ENCODE measurements at regions not wholly inside any gene's neighbourhood (a gene's known extent, or its start where the extent isn't known, plus 50 kb on each side); places are given as distances from the start of the nearest gene placed in this dataset.
A peak's percentile ranks its signal among the peaks of the same experiment; 100 is the strongest.
"Not testable (repeated sequence)": the region's sequence is repeated elsewhere in the genome, so short reads cannot be mapped to it uniquely, and the experiment has no call there.

- Histone ChIP-seq H3K9me3 (no peaks in the 10 kb centered on the region), H3K36me3 (replicated peaks in 1 of 2; ENCODE audit: insufficient read depth in 1 of 2, low read depth in 2 of 2) (no peaks in the 10 kb centered on the region), H3K27ac (no peak overlapping the region), H3K4me3 (no peak overlapping the region), H3K27me3 (no peaks in the 10 kb centered on the region), H3K4me1 (no peaks in the 10 kb centered on the region)
- 74 to 81% methylated on average over 3 of the region's 3 CpGs for WGBS, 2 donors
- no peak for DNase-seq
- intact Hi-C loops (cut with DNase I): no loop called here
- ATAC-seq: no peak
- TF ChIP-seq, protein P1, sequence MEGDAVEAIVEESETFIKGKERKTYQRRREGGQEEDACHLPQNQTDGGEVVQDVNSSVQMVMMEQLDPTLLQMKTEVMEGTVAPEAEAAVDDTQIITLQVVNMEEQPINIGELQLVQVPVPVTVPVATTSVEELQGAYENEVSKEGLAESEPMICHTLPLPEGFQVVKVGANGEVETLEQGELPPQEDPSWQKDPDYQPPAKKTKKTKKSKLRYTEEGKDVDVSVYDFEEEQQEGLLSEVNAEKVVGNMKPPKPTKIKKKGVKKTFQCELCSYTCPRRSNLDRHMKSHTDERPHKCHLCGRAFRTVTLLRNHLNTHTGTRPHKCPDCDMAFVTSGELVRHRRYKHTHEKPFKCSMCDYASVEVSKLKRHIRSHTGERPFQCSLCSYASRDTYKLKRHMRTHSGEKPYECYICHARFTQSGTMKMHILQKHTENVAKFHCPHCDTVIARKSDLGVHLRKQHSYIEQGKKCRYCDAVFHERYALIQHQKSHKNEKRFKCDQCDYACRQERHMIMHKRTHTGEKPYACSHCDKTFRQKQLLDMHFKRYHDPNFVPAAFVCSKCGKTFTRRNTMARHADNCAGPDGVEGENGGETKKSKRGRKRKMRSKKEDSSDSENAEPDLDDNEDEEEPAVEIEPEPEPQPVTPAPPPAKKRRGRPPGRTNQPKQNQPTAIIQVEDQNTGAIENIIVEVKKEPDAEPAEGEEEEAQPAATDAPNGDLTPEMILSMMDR (IDR thresholded peaks at IDR 0.05): no peak
- no peak for TF ChIP-seq POLR2A (IDR thresholded peaks at IDR 0.05)
Observed at GRCh38 chr14:86065407-86065806, 535.5 kb downstream of the FLRT2 start.

- H3K4me1 ChIP-seq; ATAC-seq; H3K9me3 ChIP-seq; H3K27ac ChIP-seq; H3K36me3 ChIP-seq (replicated peaks in 1 of 2; ENCODE audit: insufficient read depth in 1 of 2, low read depth in 2 of 2); H3K4me3 ChIP-seq; H3K27me3 ChIP-seq; DNase-seq; intact Hi-C loops (cut with DNase I): not testable (repeated sequence)
Observed at GRCh38 chr14:86064595-86064994, 534.7 kb downstream of the FLRT2 start.

GRCh38 chr14:86057018-86057667 lies 527.2 kb downstream of the FLRT2 start:
- Histone ChIP-seq H3K9me3 (no peaks in the 10 kb centered on the region), H3K4me3 (no peak overlapping the region), H3K27ac (no peak overlapping the region), H3K27me3 (no peaks in the 10 kb centered on the region), H3K4me1 (no peaks in the 10 kb centered on the region), H3K36me3 (replicated peaks in 1 of 2; ENCODE audit: insufficient read depth in 1 of 2, low read depth in 2 of 2) (no peaks in the 10 kb centered on the region)
- 77 to 83% methylated on average over 3 of the region's 3 CpGs for WGBS, 2 donors
- DNase-seq (peak in 2 of 4 donors; percentile 10 to 16), ATAC-seq (no peak)
- TF ChIP-seq, protein P1 (IDR thresholded peaks at IDR 0.05): peak in 6 of 7 experiments; percentile 40 to 56 (median 50)
- no peak for TF ChIP-seq POLR2A (IDR thresholded peaks at IDR 0.05)
- intact Hi-C loops (cut with DNase I): no loop called here

GRCh38 chr14:86055512-86056075 lies 525.6 kb downstream of the FLRT2 start:
- WGBS, 2 donors: 37 to 44% methylated on average over 3 of the region's 3 CpGs
- Histone ChIP-seq H3K27me3 (no peaks in the 10 kb centered on the region), H3K9me3 (no peaks in the 10 kb centered on the region), H3K4me3 (no peak overlapping the region), H3K4me1 (no peaks in the 10 kb centered on the region), H3K36me3 (replicated peaks in 1 of 2; ENCODE audit: insufficient read depth in 1 of 2, low read depth in 2 of 2) (no peaks in the 10 kb centered on the region), H3K27ac (no peak overlapping the region)
- intact Hi-C loops (cut with DNase I): no loop called here
- ATAC-seq: no peak
- TF ChIP-seq, protein P1 (IDR thresholded peaks at IDR 0.05): no peak
- no peak for TF ChIP-seq POLR2A (IDR thresholded peaks at IDR 0.05)
- DNase-seq: no peak

DNA sequence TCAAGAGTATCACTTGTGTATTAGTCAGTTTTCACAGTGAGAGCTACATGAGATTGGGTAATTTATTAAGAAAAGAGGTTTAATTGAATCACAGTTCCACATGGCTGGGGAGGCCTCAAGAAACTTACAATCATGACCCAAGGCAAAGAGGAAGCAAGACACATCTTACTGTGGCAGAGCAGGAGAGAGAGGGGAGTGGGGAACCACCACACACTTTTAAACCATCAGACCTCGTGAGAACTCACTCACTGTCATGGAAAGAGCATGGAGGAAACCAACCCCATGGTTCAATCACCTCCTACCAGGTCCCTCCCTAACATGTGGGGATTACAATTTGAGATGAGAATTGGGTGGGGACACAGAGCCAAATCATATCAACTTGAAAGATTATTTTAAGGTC lies 522.9 kb downstream of the FLRT2 start:
- H3K4me3 ChIP-seq: no peak overlapping the region
- intact Hi-C loops (cut with DNase I): no loop called here
- no peak for ATAC-seq
- H3K36me3 ChIP-seq (replicated peaks in 1 of 2; ENCODE audit: insufficient read depth in 1 of 2, low read depth in 2 of 2): no peaks in the 10 kb centered on the region
- WGBS, 2 donors: 84 to 91% methylated on average over 1 of the region's 1 CpG
- TF ChIP-seq, protein P1 (IDR thresholded peaks at IDR 0.05): no peak
- no peak for TF ChIP-seq POLR2A (IDR thresholded peaks at IDR 0.05)
- H3K27ac ChIP-seq: no peak overlapping the region
- H3K9me3 ChIP-seq: no peaks in the 10 kb centered on the region
- DNase-seq: no peak
- no peaks in the 10 kb centered on the region for H3K4me1 ChIP-seq
- no peaks in the 10 kb centered on the region for H3K27me3 ChIP-seq

All from body of pancreas (tissue), 4 donors.